Fibroblast of skin of left quadriceps (primary cell): ENCODE measurements at regions not wholly inside any gene's neighbourhood (a gene's known extent, or its start where the extent isn't known, plus 50 kb on each side); places are given as distances from the start of the nearest gene placed in this dataset.
"Not testable (repeated sequence)": the region's sequence is repeated elsewhere in the genome, so short reads cannot be mapped to it uniquely, and the experiment has no call there.

Experiments
- DNase-seq, 2 experiments: peaks; one replicate each; pipeline ENCODE4 v3.0.0-alpha.2; 2013; ENCODE audit warnings: low read depth in 2 of 2

GRCh38 chr20:30660982-30661381 is 596.5 kb upstream of the DEFB115 start:
- DNase-seq = not testable (repeated sequence)

GRCh38 chr20:30668418-30668817 is 589.0 kb upstream of the DEFB115 start:
- DNase-seq = not testable (repeated sequence)

GRCh38 chr20:30669330-30670029 is 588.0 kb upstream of the DEFB115 start:
- not testable (repeated sequence) for DNase-seq

GRCh38 chr20:30671120-30671519 is 586.3 kb upstream of the DEFB115 start:
- not testable (repeated sequence) for DNase-seq

- DNase-seq = not testable (repeated sequence)
These were observed 581.4 kb upstream of the DEFB115 start for GRCh38 chr20:30675988-30676564.

- DNase-seq = not testable (repeated sequence)
These were observed 575.2 kb upstream of the DEFB115 start for GRCh38 chr20:30682236-30682635.

- not testable (repeated sequence) for DNase-seq
These were observed 544.6 kb upstream of the DEFB115 start for GRCh38 chr20:30712861-30713260.

- not testable (repeated sequence) for DNase-seq
These were observed 537.9 kb upstream of the DEFB115 start for GRCh38 chr20:30719415-30720199.

- DNase-seq = not testable (repeated sequence)
These were observed 534.0 kb upstream of the DEFB115 start for GRCh38 chr20:30723511-30723910.

- DNase-seq = not testable (repeated sequence)
These were observed 533.4 kb upstream of the DEFB115 start for GRCh38 chr20:30723934-30724687.

GRCh38 chr20:30724688-30725074 is 532.8 kb upstream of the DEFB115 start:
- DNase-seq = not testable (repeated sequence)

GRCh38 chr20:30725188-30725587 is 532.3 kb upstream of the DEFB115 start:
- DNase-seq = not testable (repeated sequence)

GRCh38 chr20:30728271-30728885 is 529.1 kb upstream of the DEFB115 start:
- not testable (repeated sequence) for DNase-seq
